ENCODE measurements at regions not wholly inside any gene's neighbourhood (a gene's known extent, or its start where the extent isn't known, plus 50 kb on each side); places are given as distances from the start of the nearest gene placed in this dataset.

- H3K9me2 ChIP-seq (ENCODE audit: low read depth, low read length): no peaks in the 10 kb centered on the region
- no peak overlapping the region for H2AFZ ChIP-seq (ENCODE audit: low read length)
- no peak overlapping the region for H3K9ac ChIP-seq (ENCODE audit: low read length)
- H3K4me3 ChIP-seq (ENCODE audit: low read depth, low read length, poor library complexity, severe bottlenecking): no peak overlapping the region
- H3K9me3 ChIP-seq (ENCODE audit: low read length): no peaks in the 10 kb centered on the region
- no peaks in the 10 kb centered on the region for H3K36me3 ChIP-seq (ENCODE audit: insufficient read depth, low read length)
- no peaks in the 10 kb centered on the region for H3K27me3 ChIP-seq (ENCODE audit: insufficient read depth, low read length)
- peak; percentile 71 for TF ChIP-seq CTCF (IDR thresholded peaks at IDR 0.05; ENCODE audit: low read length)
- no peak for TF ChIP-seq EZH2 (IDR thresholded peaks at IDR 0.05; ENCODE audit: borderline replicate concordance, low read length)
- no peaks in the 10 kb centered on the region for H3F3A ChIP-seq (ENCODE audit: insufficient read depth, low read length)
- H3K4me2 ChIP-seq (ENCODE audit: low read length): no peak overlapping the region
- no peaks in the 10 kb centered on the region for H4K20me1 ChIP-seq (ENCODE audit: insufficient read depth, low read length)
- no peaks in the 10 kb centered on the region for H3K79me2 ChIP-seq (ENCODE audit: insufficient read depth, low read length)
- no peak overlapping the region for H3K27ac ChIP-seq (ENCODE audit: low read depth, low read length, poor library complexity, severe bottlenecking)
- no peaks in the 10 kb centered on the region for H3K4me1 ChIP-seq (ENCODE audit: insufficient read depth, low read length, severe bottlenecking)
Measured at GRCh38 chr1:55378582-55378981, 163.4 kb upstream of the USP24 start.

- H3K4me3 ChIP-seq (ENCODE audit: low read depth, low read length, poor library complexity, severe bottlenecking): no peak overlapping the region
Measured at GRCh38 chr1:55376897-55377296, 161.7 kb upstream of the USP24 start.

GRCh38 chr1:55375617-55376258 lies 160.6 kb upstream of the USP24 start:
- Histone ChIP-seq H2AFZ (ENCODE audit: low read length) (no peak overlapping the region), H3K27ac (ENCODE audit: low read depth, low read length, poor library complexity, severe bottlenecking) (no peak overlapping the region)

More at GRCh38 chr1:55376897-55377296, 161.7 kb upstream of the USP24 start:
- Histone ChIP-seq H4K20me1 (ENCODE audit: insufficient read depth, low read length) (no peaks in the 10 kb centered on the region), H3K27me3 (ENCODE audit: insufficient read depth, low read length) (no peaks in the 10 kb centered on the region), H3K36me3 (ENCODE audit: insufficient read depth, low read length) (no peaks in the 10 kb centered on the region), H3K27ac (ENCODE audit: low read depth, low read length, poor library complexity, severe bottlenecking) (no peak overlapping the region), H3K9ac (ENCODE audit: low read length) (no peak overlapping the region), H2AFZ (ENCODE audit: low read length) (no peak overlapping the region), H3K9me3 (ENCODE audit: low read length) (no peaks in the 10 kb centered on the region), H3K9me2 (ENCODE audit: low read depth, low read length) (no peaks in the 10 kb centered on the region), H3K79me2 (ENCODE audit: insufficient read depth, low read length) (no peaks in the 10 kb centered on the region), H3F3A (ENCODE audit: insufficient read depth, low read length) (no peaks in the 10 kb centered on the region), H3K4me1 (ENCODE audit: insufficient read depth, low read length, severe bottlenecking) (no peaks in the 10 kb centered on the region), H3K4me2 (ENCODE audit: low read length) (no peak overlapping the region)
- no peak for TF ChIP-seq EZH2 (IDR thresholded peaks at IDR 0.05; ENCODE audit: borderline replicate concordance, low read length)
- no peak for TF ChIP-seq CTCF (IDR thresholded peaks at IDR 0.05; ENCODE audit: low read length)

More at GRCh38 chr1:55375617-55376258, 160.6 kb upstream of the USP24 start:
- H3K9me2 ChIP-seq (ENCODE audit: low read depth, low read length): no peaks in the 10 kb centered on the region
- H3K79me2 ChIP-seq (ENCODE audit: insufficient read depth, low read length): no peaks in the 10 kb centered on the region
- H3F3A ChIP-seq (ENCODE audit: insufficient read depth, low read length): no peaks in the 10 kb centered on the region
- no peaks in the 10 kb centered on the region for H3K27me3 ChIP-seq (ENCODE audit: insufficient read depth, low read length)
- H4K20me1 ChIP-seq (ENCODE audit: insufficient read depth, low read length): no peaks in the 10 kb centered on the region
- no peaks in the 10 kb centered on the region for H3K9me3 ChIP-seq (ENCODE audit: low read length)
- no peak overlapping the region for H3K4me2 ChIP-seq (ENCODE audit: low read length)
- no peak overlapping the region for H3K4me3 ChIP-seq (ENCODE audit: low read depth, low read length, poor library complexity, severe bottlenecking)
- no peak overlapping the region for H3K9ac ChIP-seq (ENCODE audit: low read length)
- TF ChIP-seq CTCF (IDR thresholded peaks at IDR 0.05; ENCODE audit: low read length) (peak; percentile 80), EZH2 (IDR thresholded peaks at IDR 0.05; ENCODE audit: borderline replicate concordance, low read length) (no peak)
- H3K4me1 ChIP-seq (ENCODE audit: insufficient read depth, low read length, severe bottlenecking): no peaks in the 10 kb centered on the region
- no peaks in the 10 kb centered on the region for H3K36me3 ChIP-seq (ENCODE audit: insufficient read depth, low read length)
